ENCODE measurements at regions not wholly inside any gene's neighbourhood (a gene's known extent, or its start where the extent isn't known, plus 50 kb on each side); places are given as distances from the start of the nearest gene placed in this dataset.

DNA sequence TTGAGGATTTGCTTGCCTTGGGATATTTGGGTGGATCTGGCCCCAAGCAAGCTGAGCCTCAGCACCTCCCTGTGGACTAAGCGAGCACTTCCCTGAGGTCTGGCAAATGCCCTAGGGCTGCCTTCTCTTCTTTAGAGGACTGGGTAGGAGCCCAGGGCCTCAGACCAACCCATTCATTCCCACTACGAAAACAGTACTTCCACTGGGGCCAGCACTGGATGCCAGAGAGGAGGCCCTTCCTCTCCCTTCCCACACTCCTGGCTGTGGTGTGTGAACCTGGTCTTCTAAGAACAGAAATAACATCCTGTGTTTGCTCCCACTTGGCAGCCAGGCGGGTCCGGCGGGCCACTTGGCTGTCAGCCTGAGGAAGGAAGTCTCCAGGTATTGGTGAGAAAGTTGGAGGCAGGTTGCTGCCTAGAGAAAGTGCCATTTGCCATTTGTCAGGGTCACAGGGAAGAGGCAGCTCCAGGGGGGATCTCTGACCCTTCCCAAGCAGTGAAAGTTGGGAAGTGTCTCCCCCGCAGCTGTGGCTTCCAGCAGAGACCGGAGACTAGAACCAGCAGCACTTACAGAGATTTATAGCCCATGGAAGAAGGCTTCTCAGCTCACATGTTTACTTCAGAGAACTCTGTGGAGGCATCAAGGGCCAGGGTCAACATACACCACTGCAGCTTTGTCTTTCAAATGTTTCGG lies 323.5 kb downstream of the SIPA1L2 start:
- TF ChIP-seq SPI1 (IDR thresholded peaks at IDR 0.05; ENCODE audit: borderline replicate concordance, low read depth) (no peak), POLR2AphosphoS5 (IDR thresholded peaks at IDR 0.05; ENCODE audit: low read depth) (no peak), GABPA (IDR thresholded peaks at IDR 0.05; ENCODE audit: low read depth) (no peak)
- TF ChIP-seq, protein P1, sequence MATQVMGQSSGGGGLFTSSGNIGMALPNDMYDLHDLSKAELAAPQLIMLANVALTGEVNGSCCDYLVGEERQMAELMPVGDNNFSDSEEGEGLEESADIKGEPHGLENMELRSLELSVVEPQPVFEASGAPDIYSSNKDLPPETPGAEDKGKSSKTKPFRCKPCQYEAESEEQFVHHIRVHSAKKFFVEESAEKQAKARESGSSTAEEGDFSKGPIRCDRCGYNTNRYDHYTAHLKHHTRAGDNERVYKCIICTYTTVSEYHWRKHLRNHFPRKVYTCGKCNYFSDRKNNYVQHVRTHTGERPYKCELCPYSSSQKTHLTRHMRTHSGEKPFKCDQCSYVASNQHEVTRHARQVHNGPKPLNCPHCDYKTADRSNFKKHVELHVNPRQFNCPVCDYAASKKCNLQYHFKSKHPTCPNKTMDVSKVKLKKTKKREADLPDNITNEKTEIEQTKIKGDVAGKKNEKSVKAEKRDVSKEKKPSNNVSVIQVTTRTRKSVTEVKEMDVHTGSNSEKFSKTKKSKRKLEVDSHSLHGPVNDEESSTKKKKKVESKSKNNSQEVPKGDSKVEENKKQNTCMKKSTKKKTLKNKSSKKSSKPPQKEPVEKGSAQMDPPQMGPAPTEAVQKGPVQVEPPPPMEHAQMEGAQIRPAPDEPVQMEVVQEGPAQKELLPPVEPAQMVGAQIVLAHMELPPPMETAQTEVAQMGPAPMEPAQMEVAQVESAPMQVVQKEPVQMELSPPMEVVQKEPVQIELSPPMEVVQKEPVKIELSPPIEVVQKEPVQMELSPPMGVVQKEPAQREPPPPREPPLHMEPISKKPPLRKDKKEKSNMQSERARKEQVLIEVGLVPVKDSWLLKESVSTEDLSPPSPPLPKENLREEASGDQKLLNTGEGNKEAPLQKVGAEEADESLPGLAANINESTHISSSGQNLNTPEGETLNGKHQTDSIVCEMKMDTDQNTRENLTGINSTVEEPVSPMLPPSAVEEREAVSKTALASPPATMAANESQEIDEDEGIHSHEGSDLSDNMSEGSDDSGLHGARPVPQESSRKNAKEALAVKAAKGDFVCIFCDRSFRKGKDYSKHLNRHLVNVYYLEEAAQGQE (IDR thresholded peaks at IDR 0.05; ENCODE audit: insufficient replicate concordance, low read depth): no peak
- TF ChIP-seq, protein P2, sequence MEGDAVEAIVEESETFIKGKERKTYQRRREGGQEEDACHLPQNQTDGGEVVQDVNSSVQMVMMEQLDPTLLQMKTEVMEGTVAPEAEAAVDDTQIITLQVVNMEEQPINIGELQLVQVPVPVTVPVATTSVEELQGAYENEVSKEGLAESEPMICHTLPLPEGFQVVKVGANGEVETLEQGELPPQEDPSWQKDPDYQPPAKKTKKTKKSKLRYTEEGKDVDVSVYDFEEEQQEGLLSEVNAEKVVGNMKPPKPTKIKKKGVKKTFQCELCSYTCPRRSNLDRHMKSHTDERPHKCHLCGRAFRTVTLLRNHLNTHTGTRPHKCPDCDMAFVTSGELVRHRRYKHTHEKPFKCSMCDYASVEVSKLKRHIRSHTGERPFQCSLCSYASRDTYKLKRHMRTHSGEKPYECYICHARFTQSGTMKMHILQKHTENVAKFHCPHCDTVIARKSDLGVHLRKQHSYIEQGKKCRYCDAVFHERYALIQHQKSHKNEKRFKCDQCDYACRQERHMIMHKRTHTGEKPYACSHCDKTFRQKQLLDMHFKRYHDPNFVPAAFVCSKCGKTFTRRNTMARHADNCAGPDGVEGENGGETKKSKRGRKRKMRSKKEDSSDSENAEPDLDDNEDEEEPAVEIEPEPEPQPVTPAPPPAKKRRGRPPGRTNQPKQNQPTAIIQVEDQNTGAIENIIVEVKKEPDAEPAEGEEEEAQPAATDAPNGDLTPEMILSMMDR (IDR thresholded peaks at IDR 0.05; ENCODE audit: insufficient read depth, low read length): no peak
- Histone ChIP-seq H3K27ac (replicated peaks) (no peak overlapping the region), H3K4me3 (replicated peaks; ENCODE audit: insufficient read depth, low read length) (no peak overlapping the region), H3K27me3 (ENCODE audit: insufficient read depth, poor library complexity, severe bottlenecking) (no peaks in the 10 kb centered on the region)
- no peak for DNase-seq (ENCODE audit: low read depth in 1 of 2, low spot score in 1 of 2)

DNA sequence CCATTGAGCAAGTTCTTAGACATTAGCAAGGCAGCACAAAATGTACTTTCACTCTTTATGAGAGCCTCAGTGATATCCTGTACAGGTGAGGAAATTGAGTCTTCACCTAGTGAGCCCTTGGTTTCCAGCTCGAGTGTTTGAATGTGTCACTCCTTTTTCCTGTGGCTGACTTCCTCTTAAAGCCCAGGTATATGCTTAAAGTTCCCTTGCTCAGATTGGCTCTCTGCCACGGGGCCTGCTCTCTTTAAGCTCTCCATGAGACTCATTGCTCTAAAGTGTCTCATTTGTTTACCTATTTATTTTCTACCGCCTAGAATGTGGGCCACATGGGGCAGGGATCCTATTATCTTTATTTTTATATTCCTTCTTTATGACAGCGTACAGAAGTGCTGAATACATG lies 324.9 kb downstream of the SIPA1L2 start:
- Histone ChIP-seq H3K27me3 (ENCODE audit: insufficient read depth, poor library complexity, severe bottlenecking) (peaks cover 4% of the 10 kb centered on the region), H3K4me3 (replicated peaks; ENCODE audit: insufficient read depth, low read length) (no peak overlapping the region), H3K27ac (replicated peaks) (no peak overlapping the region)
- DNase-seq (ENCODE audit: low read depth in 1 of 2, low spot score in 1 of 2): no peak
- TF ChIP-seq, protein P1 (IDR thresholded peaks at IDR 0.05; ENCODE audit: insufficient replicate concordance, low read depth): no peak
- no peak for TF ChIP-seq GABPA (IDR thresholded peaks at IDR 0.05; ENCODE audit: low read depth)
- TF ChIP-seq POLR2AphosphoS5 (IDR thresholded peaks at IDR 0.05; ENCODE audit: low read depth): no peak
- TF ChIP-seq SPI1 (IDR thresholded peaks at IDR 0.05; ENCODE audit: borderline replicate concordance, low read depth): no peak
- TF ChIP-seq, protein P2 (IDR thresholded peaks at IDR 0.05; ENCODE audit: insufficient read depth, low read length): no peak

DNA sequence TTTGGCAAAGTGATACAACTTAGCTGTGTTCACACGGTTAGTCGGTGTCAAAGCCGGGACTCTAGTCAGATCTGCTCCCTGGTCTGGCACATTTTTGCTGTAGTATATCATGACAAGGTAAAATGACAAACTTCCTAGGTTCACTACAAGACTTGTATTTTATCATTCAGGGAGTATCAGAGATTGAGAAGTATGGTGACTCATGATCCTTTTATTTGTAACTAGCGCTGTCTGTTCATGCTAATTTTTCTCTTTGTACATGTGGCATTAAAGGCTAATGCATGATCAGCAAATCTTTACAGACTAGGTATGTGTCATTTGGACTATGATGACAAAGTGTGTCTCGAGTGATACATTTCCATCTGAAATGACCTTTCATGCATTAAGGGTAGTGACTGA lies 326.7 kb downstream of the SIPA1L2 start:
- Histone ChIP-seq H3K27me3 (ENCODE audit: insufficient read depth, poor library complexity, severe bottlenecking) (peaks cover 4% of the 10 kb centered on the region), H3K27ac (replicated peaks) (no peak overlapping the region), H3K4me3 (replicated peaks; ENCODE audit: insufficient read depth, low read length) (no peak overlapping the region)
- DNase-seq (ENCODE audit: low read depth in 1 of 2, low spot score in 1 of 2): no peak
- TF ChIP-seq, protein P1 (IDR thresholded peaks at IDR 0.05; ENCODE audit: insufficient replicate concordance, low read depth): no peak
- TF ChIP-seq SPI1 (IDR thresholded peaks at IDR 0.05; ENCODE audit: borderline replicate concordance, low read depth) (no peak), GABPA (IDR thresholded peaks at IDR 0.05; ENCODE audit: low read depth) (no peak), POLR2AphosphoS5 (IDR thresholded peaks at IDR 0.05; ENCODE audit: low read depth) (no peak)
- TF ChIP-seq, protein P2 (IDR thresholded peaks at IDR 0.05; ENCODE audit: insufficient read depth, low read length): no peak
